Heart left ventricle (tissue), 16 donors: ENCODE measurements at regions not wholly inside any gene's neighbourhood (a gene's known extent, or its start where the extent isn't known, plus 50 kb on each side); places are given as distances from the start of the nearest gene placed in this dataset.

Experiments used
- ATAC-seq, 4 donors: fragments of 200-7000 bp; cut with Tn5 transposase; one replicate each; pipeline ENCODE4 v1.9.1; 2020 to 2022; ENCODE audit warnings: moderate library complexity in 4 of 4, mild to moderate bottlenecking in 3 of 4, moderate number of reproducible peaks in 1 of 4
- DNase-seq, 5 donors: peaks; one replicate each; pipeline ENCODE4 v3.0.0-alpha.2; 2020
- H3K27ac ChIP-seq, 12 donors: fragments of 200-600 bp; sonication (generic) in 4 of 12; one replicate each; pipeline versions ENCODE4 v1.5.0 to v1.8.0; 2016 to 2022; ENCODE audit warnings: mild to moderate bottlenecking in 2 of 12
- H3K27me3 ChIP-seq, 9 donors: fragments of 200-600 bp; sonication (generic) in 2 of 9; one replicate each; pipeline versions ENCODE4 v1.5.1 to v1.8.0; 2016 to 2022; ENCODE audit warnings: mild to moderate bottlenecking in 3 of 9
- H3K36me3 ChIP-seq, 9 donors: fragments of 200-600 bp; sonication (generic) in 2 of 9; one replicate each; pipeline versions ENCODE4 v1.5.0 to v1.8.0; 2018 to 2022; ENCODE audit warnings: mild to moderate bottlenecking in 2 of 9
- H3K4me1 ChIP-seq, 12 donors: fragments of 200-600 bp; sonication (generic) in 4 of 12; one replicate each; pipeline versions ENCODE4 v1.5.0 to v1.8.0; 2016 to 2022; ENCODE audit warnings: mild to moderate bottlenecking in 3 of 12
- H3K4me3 ChIP-seq, 12 donors: fragments of 200-600 bp; sonication (generic) in 4 of 12; one replicate each; pipeline versions ENCODE4 v1.5.0 to v1.8.0; 2017 to 2022; ENCODE audit warnings: mild to moderate bottlenecking in 9 of 12, moderate library complexity in 4 of 12
- H3K9me3 ChIP-seq, 12 donors: fragments of 200-600 bp; sonication (generic) in 4 of 12; one replicate each; pipeline versions ENCODE4 v1.5.0 to v1.8.0; 2016 to 2022; ENCODE audit warnings: mild to moderate bottlenecking in 1 of 12
- POLR2A ChIP-seq, 2 donors: fragments of 450-650 bp; IDR thresholded peaks; one replicate each; pipeline ENCODE4 v1.6.1; 2017; ENCODE audit warnings: antibody characterized with exemption in 2 of 2, mild to moderate bottlenecking in 2 of 2, moderate library complexity in 2 of 2
- WGBS, 4 donors: extraction: QIAGEN DNeasy Blood & Tissue Kit in 2 of 4; methylation state at CpG; one replicate each; pipeline versions ENCODE4 v1.1.5 to v1.1.7; 2013 to 2018; 5-methylcytosine and 5-hydroxymethylcytosine counted together
- intact Hi-C, 10 donors: fragments of 100-400 bp; cut with DNase I; formaldehyde crosslinking; loops; one replicate each; pipeline versions ENCODE4 v1.11.1 to v1.14.2; 2022
- TF ChIP-seq, protein P1 (sequence below), 12 donors: fragments of 200-600 bp; sonication (generic) in 4 of 12; IDR thresholded peaks; one replicate each; pipeline versions ENCODE4 v1.5.0 to v1.8.0; 2018 to 2022; ENCODE audit warnings: antibody characterized with exemption in 12 of 12, mild to moderate bottlenecking in 5 of 12
- donor health status: ischemic (EF 13 %, LVEDD 7.1; RV severe dilation, severe dysfunction).
- donor health status: healthy with polysubstance abuse.
- donor health status: DM: no; HTN: yes; CAD: no.
- donor health status: DM: no; HTN: no; CAD: no.
- donor health status: ischemic (EF 25% LVEDD 6.9; RV normal size, moderate dysfunction).
- donor health status: ischemic (EF 25% LVEDD 5.7; RV mildly dilated, moderate dysfunction).
- donor health status: healthy.
- donor health status: DM: yes; HTN: yes; CAD: no.
- donor health status: ischemic (EF 35%, LVEDD 5.7; RV mildly dilated, moderate dysfunction).
- donor health status: nonischemic (EF 11% LVEDD 7.7; RV severe dilation, severe dysfunction).
- donor health status: DM: yes; HTN: yes; CAD: no.
- donor health status: PGD.
- donor health status: ischemic (EF 29% LVEDD 5.4; RV normal size, mild dysfunction).
- donor health status: nonischemic (EF 23%, LVEDD 6.1; RV moderate dilation, normal function).

DNA sequence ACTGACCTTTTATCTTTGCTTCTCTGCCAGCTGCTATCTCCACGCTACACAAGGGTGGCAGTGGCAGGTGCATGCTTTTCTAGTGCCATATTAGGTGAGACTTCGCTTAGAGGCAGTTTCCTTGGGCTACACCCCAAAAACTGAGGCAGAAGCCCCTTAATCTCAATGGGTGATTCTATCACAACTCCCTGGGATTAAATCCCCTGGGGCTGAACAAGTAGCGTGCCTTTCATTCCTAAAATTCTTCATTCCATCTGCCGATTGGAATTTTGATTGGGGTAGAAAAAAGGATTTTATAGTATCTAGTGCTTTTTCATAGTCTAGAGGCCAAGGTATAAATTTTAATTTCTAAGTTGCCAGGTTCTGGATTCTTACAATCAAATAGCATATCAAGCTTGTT is 1040.5 kb upstream of the ACVR2A start:
- no peak for DNase-seq
- WGBS, 4 donors, result 74 to 87% (median 78%) methylated on average over 4 of the region's 4 CpGs
- no peaks in the 10 kb centered on the region for H3K4me1 ChIP-seq
- no peak overlapping the region for H3K27ac ChIP-seq
- H3K36me3 ChIP-seq, result no peaks in the 10 kb centered on the region
- H3K4me3 ChIP-seq, result no peak overlapping the region
- no peak for TF ChIP-seq POLR2A (IDR thresholded peaks at IDR 0.05)
- intact Hi-C loops, result no loop called here
- H3K27me3 ChIP-seq, result no peaks in the 10 kb centered on the region
- ATAC-seq, result no peak
- no peaks in the 10 kb centered on the region for H3K9me3 ChIP-seq

DNA sequence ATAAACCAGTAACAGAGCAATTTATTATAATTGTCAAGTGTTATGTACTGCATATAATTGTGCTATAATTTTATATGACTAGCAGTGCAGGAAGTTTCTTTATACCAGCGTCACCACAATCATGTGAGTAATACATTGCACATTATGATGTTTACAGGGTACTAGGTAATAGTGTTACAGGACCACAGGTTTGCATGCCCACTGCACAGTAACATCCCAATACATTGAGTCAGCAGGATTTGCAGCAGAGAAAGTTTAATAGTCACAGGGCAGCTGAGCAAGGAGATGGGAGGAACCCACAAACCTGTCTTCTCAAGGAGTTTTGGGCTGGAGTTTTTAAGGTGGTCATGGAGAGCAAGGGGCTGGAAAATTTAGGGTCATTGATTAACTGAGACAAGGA is 1042.9 kb upstream of the ACVR2A start:
- TF ChIP-seq, protein P1, sequence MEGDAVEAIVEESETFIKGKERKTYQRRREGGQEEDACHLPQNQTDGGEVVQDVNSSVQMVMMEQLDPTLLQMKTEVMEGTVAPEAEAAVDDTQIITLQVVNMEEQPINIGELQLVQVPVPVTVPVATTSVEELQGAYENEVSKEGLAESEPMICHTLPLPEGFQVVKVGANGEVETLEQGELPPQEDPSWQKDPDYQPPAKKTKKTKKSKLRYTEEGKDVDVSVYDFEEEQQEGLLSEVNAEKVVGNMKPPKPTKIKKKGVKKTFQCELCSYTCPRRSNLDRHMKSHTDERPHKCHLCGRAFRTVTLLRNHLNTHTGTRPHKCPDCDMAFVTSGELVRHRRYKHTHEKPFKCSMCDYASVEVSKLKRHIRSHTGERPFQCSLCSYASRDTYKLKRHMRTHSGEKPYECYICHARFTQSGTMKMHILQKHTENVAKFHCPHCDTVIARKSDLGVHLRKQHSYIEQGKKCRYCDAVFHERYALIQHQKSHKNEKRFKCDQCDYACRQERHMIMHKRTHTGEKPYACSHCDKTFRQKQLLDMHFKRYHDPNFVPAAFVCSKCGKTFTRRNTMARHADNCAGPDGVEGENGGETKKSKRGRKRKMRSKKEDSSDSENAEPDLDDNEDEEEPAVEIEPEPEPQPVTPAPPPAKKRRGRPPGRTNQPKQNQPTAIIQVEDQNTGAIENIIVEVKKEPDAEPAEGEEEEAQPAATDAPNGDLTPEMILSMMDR (IDR thresholded peaks at IDR 0.05), result no peak
- no peak for TF ChIP-seq POLR2A (IDR thresholded peaks at IDR 0.05)
- ATAC-seq (no peak), DNase-seq (no peak)
- Histone ChIP-seq H3K27me3 (no peaks in the 10 kb centered on the region), H3K4me3 (no peak overlapping the region), H3K27ac (no peak overlapping the region), H3K36me3 (no peaks in the 10 kb centered on the region), H3K4me1 (peaks cover 0 to 2% (median 0%) of the 10 kb centered on the region in 12 donors), H3K9me3 (no peaks in the 10 kb centered on the region)
- 78 to 89% (median 80%) methylated on average over 1 of the region's 1 CpG for WGBS, 4 donors
- intact Hi-C loops, result no loop called here

DNA sequence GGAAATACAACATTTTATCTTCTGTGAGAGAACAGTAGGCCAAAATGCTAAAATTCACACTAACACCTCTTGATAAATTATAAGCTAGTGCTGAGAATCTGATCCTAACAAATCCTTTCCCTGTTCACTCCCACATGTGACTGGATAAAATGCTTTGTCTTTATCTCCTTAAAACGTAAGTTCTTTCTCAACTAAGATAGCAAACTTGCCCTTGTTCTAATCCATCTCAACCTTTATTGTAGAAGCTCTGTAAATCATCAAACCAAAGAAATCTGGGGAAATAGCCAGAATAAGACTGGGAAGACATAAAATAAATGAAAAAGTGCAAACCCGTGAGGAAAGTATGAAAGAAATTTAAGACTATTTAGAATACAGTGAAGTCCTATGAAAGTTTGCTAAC is 1058.4 kb upstream of the ACVR2A start:
- no peak overlapping the region for H3K4me3 ChIP-seq
- WGBS, 4 donors, result 59 to 63% (median 61%) methylated on average over 2 of the region's 2 CpGs

DNA sequence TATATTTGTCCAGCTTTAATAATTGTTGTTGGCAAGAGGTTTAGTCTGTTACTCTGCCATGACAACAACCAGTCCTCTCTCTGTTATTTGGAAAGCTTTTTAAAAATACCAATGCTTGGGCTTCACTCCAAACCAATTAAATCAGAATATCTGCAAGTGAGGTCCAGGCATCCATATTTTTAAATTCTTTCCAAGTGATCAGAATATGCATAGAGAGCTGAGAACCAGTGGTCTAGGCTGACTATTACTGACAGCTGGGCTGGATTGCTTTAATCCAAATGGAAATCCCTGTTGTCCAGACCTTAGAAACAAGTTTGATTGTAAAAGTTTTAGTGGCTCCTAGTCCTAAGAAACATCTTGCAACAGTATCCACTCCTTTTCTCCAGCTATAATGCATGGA is 1059.7 kb upstream of the ACVR2A start:
- ATAC-seq, result no peak
- H3K27ac ChIP-seq, result no peak overlapping the region
- H3K4me3 ChIP-seq, result no peak overlapping the region
- no peak for DNase-seq
- H3K4me1 ChIP-seq, result no peaks in the 10 kb centered on the region
- peaks cover 0 to 11% (median 5%) of the 10 kb centered on the region in 12 donors for H3K9me3 ChIP-seq
- intact Hi-C loops, result no loop called here
- H3K36me3 ChIP-seq, result no peaks in the 10 kb centered on the region
- TF ChIP-seq, protein P1 (IDR thresholded peaks at IDR 0.05), result no peak
- no peak for TF ChIP-seq POLR2A (IDR thresholded peaks at IDR 0.05)
- no peaks in the 10 kb centered on the region for H3K27me3 ChIP-seq

More for the DNA sequence above, 1058.4 kb upstream of the ACVR2A start:
- H3K4me1 ChIP-seq, result no peaks in the 10 kb centered on the region
- no peak for TF ChIP-seq POLR2A (IDR thresholded peaks at IDR 0.05)
- TF ChIP-seq, protein P1 (IDR thresholded peaks at IDR 0.05), result no peak
- H3K27ac ChIP-seq, result no peak overlapping the region
- ATAC-seq (no peak), DNase-seq (no peak)
- intact Hi-C loops, result no loop called here
- H3K9me3 ChIP-seq, result peaks cover 0 to 11% (median 5%) of the 10 kb centered on the region in 12 donors
- H3K36me3 ChIP-seq, result no peaks in the 10 kb centered on the region
- H3K27me3 ChIP-seq, result no peaks in the 10 kb centered on the region

DNA sequence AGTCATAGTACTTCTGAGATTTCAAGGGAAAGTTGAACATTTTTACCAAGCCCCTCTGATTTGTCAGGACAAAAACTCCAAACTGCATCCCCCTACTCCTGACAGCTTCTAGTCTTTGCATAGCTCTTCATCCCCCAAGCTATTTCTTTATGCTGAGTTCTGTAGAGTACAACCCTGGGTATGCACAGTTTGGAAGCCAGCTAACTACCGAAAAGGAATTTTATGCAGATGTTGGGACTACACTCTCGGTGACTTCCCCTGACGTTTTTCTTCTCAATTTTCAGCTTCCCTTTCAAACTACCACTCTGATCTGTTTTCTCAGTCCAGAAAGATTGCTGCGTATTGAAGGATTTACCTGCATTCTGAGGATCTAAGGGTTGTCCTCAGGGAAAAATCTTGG is 1060.2 kb upstream of the ACVR2A start:
- ATAC-seq, result no peak
- H3K27me3 ChIP-seq, result no peaks in the 10 kb centered on the region
- no peak for DNase-seq
- no peak overlapping the region for H3K4me3 ChIP-seq
- 73 to 81% (median 76%) methylated on average over 4 of the region's 4 CpGs for WGBS, 4 donors
- no peak overlapping the region for H3K27ac ChIP-seq
- TF ChIP-seq POLR2A (IDR thresholded peaks at IDR 0.05), result no peak
- TF ChIP-seq, protein P1 (IDR thresholded peaks at IDR 0.05), result no peak
- no peaks in the 10 kb centered on the region for H3K36me3 ChIP-seq
- intact Hi-C loops, result no loop called here
- peaks cover 0 to 11% (median 5%) of the 10 kb centered on the region in 12 donors for H3K9me3 ChIP-seq
- H3K4me1 ChIP-seq, result no peaks in the 10 kb centered on the region
